Epithelial cell of esophagus (primary cell): ENCODE measurements at regions not wholly inside any gene's neighbourhood (a gene's known extent, or its start where the extent isn't known, plus 50 kb on each side); places are given as distances from the start of the nearest gene placed in this dataset.
A peak's percentile ranks its signal among the peaks of the same experiment; 100 is the strongest.

Experiments used
- DNase-seq: peaks from one replicate; pipeline ENCODE4 v3.0.0; 2010; ENCODE audit warnings: low read depth
- H3K4me3 ChIP-seq: 2 replicates; pipeline ENCODE4 v1.5.1; 2011; ENCODE audit warnings: mild to moderate bottlenecking, low read length, control low read depth
- CTCF ChIP-seq: IDR thresholded peaks from 2 replicates; pipeline ENCODE4 v1.5.1; 2011; ENCODE audit warnings: low read depth, mild to moderate bottlenecking, low read length, control low read depth, inconsistent platforms; ENCODE audit not compliant: insufficient read depth; ENCODE audit errors: missing control alignments

- H3K4me3 ChIP-seq, result no peak overlapping the region
- DNase-seq, result no peak
- TF ChIP-seq CTCF, result no peak
These were observed 503.4 kb downstream of the PLXNA4 start for GRCh38 chr7:132072873-132073272.

- TF ChIP-seq CTCF, result no peak
These were observed 504.1 kb downstream of the PLXNA4 start for GRCh38 chr7:132072165-132072564.

GRCh38 chr7:132069306-132069705 lies 507.0 kb downstream of the PLXNA4 start:
- no peak for TF ChIP-seq CTCF
- DNase-seq, result no peak

More at GRCh38 chr7:132072165-132072564, 504.1 kb downstream of the PLXNA4 start:
- no peak for DNase-seq
- no peak overlapping the region for H3K4me3 ChIP-seq

GRCh38 chr7:132066761-132067171 lies 509.5 kb downstream of the PLXNA4 start:
- no peak overlapping the region for H3K4me3 ChIP-seq
- DNase-seq, result no peak
- no peak for TF ChIP-seq CTCF

More at GRCh38 chr7:132069306-132069705, 507.0 kb downstream of the PLXNA4 start:
- no peak overlapping the region for H3K4me3 ChIP-seq

GRCh38 chr7:132065989-132066603 lies 509.7 kb upstream of the PODXL start:
- no peak overlapping the region for H3K4me3 ChIP-seq
- DNase-seq, result no peak
- no peak for TF ChIP-seq CTCF

GRCh38 chr7:132065193-132065988 lies 509.0 kb upstream of the PODXL start:
- H3K4me3 ChIP-seq, result no peak overlapping the region
- no peak for TF ChIP-seq CTCF
- peak; percentile 93 for DNase-seq
